C4-2B (cell line): ENCODE measurements at regions not wholly inside any gene's neighbourhood (a gene's known extent, or its start where the extent isn't known, plus 50 kb on each side); places are given as distances from the start of the nearest gene placed in this dataset.

Experiments
- H3K27ac ChIP-seq: fragments of 450-650 bp; 2 replicates; pipeline ENCODE4 v1.5.1; 2017
- ZFX ChIP-seq: fragments of 450-650 bp; IDR thresholded peaks from 2 replicates; pipeline ENCODE4 v1.6.1; 2017
- TF ChIP-seq, protein P1 (sequence below): fragments of 450-650 bp; conservative IDR thresholded peaks from 2 replicates; pipeline ENCODE4 v1.5.1; 2017; ENCODE audit warnings: mild to moderate bottlenecking

DNA sequence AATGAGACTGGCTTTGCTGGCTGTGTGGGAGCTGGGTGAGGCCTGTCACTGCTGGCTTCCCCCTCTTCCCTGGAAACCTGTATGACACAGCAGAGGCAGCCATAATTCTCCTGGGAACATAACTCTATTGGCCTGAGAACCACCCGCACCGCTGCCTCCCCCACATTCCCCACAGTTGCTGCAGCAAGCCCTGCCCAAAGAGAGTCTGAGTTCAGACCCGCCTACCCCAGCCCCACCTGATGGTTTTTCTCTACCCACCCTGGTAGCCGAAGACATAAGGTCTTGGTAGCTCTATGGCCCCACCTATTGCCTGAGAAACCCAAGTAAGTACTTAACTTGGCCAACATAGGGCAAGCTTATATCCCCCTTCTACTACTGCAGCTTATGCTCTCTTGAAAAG, 174.8 kb downstream of the C11orf91 start:
- H3K27ac ChIP-seq, result no peak overlapping the region
- TF ChIP-seq, protein P1, sequence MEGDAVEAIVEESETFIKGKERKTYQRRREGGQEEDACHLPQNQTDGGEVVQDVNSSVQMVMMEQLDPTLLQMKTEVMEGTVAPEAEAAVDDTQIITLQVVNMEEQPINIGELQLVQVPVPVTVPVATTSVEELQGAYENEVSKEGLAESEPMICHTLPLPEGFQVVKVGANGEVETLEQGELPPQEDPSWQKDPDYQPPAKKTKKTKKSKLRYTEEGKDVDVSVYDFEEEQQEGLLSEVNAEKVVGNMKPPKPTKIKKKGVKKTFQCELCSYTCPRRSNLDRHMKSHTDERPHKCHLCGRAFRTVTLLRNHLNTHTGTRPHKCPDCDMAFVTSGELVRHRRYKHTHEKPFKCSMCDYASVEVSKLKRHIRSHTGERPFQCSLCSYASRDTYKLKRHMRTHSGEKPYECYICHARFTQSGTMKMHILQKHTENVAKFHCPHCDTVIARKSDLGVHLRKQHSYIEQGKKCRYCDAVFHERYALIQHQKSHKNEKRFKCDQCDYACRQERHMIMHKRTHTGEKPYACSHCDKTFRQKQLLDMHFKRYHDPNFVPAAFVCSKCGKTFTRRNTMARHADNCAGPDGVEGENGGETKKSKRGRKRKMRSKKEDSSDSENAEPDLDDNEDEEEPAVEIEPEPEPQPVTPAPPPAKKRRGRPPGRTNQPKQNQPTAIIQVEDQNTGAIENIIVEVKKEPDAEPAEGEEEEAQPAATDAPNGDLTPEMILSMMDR, result no peak
- TF ChIP-seq ZFX, result no peak

DNA sequence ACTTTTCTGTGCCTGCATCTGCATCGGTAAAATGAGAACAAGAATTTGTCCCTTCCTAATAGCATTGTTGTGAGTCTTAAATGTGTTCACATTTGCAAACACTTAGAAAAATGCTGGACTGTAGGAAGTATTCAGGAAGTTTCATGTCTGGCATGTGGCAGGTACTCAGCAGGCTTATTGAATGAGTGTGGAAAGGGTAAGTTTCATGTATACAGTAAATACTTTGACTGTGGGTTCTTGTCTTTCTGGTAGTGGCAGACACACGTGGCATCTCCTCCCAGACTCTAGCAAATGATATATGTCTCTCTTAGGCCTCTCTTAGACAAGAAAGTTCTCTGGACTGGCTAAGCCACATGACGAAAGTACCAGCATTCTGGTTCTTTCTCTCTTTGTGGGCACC, 179.2 kb downstream of the C11orf91 start:
- TF ChIP-seq ZFX, result no peak
- TF ChIP-seq, protein P1, result no peak
- H3K27ac ChIP-seq, result no peak overlapping the region

DNA sequence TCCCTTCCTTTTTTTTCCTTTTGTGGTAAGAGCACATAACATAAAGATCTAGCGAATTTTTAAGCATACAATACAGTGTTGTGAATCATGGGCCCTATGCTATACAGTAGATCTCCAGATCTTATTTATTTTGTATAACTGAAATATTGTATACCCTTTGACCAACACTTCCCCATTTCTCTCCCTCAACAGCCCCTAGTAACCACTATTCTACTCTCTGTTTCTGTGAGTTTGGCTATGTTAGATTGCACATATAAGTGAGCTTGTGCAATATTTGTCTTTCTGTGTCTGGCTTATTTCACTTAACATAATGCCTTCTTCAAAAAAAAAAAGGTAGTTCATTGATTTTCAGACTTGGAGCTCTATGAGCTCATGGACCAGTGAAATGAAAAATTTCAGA, 180.5 kb downstream of the C11orf91 start:
- TF ChIP-seq, protein P1, result no peak
- TF ChIP-seq ZFX, result no peak

DNA sequence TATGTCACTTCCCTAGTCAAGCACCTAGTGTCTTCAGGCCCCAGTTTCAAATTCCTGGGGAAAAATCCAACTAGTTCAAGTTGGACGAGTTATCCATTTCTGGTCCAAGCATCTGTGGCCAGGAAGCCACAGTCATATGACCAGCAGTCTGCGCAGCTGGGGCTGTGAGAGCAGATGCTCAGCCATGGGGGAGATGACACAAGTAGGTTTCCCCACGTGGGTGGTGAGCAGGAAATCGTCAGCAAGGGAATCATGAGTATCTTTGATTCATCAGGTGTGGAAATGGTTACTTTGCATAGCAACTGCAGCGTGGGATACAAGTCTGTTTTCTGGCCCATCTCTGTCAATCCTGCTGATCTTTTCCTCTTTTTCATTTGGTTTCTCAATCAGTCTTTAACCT, 185.3 kb downstream of the C11orf91 start:
- H3K27ac ChIP-seq, result no peak overlapping the region
- TF ChIP-seq, protein P1, result no peak
- TF ChIP-seq ZFX, result no peak

More for the DNA sequence above, 180.5 kb downstream of the C11orf91 start:
- H3K27ac ChIP-seq, result no peak overlapping the region

DNA sequence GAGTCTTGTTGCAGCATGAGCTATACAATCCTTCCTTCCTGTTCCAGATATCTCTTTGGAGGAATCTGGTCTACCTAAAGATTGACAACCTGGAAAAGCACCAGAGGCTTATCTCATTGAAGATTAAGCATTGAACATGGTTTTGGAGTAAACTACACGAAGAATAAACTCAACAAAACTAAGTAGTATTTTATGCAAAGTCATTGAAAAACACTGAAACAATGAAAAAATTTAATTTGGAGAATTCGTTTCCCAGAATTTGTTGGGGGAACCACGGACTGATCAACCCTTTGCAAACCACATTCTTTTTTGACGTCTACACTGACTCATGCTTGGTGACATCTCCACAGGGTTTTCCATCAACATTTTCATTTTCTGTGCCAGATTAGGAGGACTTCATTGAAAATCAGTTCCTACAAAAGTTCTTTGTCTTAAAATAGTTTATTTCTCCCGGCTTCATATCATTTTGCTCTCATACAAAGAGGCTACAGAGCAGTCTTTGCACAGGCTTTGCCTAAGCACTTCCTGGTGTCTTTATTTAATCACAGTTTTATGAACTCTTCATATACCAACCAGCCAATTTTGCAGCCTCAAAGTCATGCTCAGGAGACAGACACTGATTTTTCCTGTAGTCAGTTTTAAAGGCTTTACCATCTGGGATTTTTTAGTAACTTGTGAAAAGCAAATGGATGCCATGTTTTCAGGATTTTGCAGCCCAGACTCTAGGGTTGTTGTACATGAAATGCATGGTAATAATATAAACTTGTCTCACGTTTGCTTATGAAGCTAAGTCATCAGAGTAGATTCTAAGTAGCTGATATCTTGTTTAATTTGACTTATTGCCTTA, 186.3 kb downstream of the C11orf91 start:
- H3K27ac ChIP-seq, result no peak overlapping the region
- TF ChIP-seq, protein P1, result no peak
- no peak for TF ChIP-seq ZFX

DNA sequence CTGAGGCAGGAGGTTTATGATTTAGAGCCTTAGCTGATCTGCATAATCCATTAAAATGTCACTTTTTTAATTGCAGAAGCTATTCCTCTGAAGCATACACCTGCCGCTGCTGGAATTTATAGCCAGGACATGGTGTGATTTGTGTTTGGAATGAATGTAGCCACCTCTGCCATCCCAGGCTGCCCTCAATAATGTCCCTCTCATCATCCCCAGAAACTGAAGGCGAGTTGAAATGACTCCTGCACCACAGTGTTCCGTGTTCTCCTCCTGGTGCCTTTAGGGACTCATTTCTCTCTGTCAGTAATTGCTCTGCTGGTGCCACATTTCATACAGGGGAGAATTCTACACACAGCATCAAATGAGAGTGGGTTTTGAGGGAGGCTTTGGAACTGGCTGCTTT, 191.0 kb downstream of the C11orf91 start:
- TF ChIP-seq, protein P1, result no peak
- no peak for TF ChIP-seq ZFX
- no peak overlapping the region for H3K27ac ChIP-seq

DNA sequence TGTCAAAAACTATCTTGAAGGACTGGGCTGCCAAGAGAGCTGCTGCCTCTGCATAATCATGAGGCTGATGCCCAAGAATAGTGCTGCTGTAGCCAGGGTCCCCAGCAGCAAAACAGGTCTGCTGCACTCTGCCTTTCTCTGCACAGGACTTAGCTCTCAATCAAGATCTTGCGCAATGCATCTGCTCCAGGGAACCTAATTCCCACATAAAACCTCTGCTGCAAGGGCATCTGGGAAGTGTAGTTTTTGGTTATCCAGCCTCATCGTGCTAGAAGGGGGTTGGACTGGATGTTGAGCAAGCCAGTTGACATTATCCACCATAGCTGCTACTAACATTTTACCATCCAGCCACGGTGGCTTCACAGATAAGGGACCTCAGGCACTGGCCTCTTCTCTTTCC, 192.7 kb downstream of the C11orf91 start:
- TF ChIP-seq, protein P1, result no peak
- TF ChIP-seq ZFX, result no peak
- no peak overlapping the region for H3K27ac ChIP-seq
